ENCODE measurements at regions not wholly inside any gene's neighbourhood (a gene's known extent, or its start where the extent isn't known, plus 50 kb on each side); places are given as distances from the start of the nearest gene placed in this dataset.

DNA sequence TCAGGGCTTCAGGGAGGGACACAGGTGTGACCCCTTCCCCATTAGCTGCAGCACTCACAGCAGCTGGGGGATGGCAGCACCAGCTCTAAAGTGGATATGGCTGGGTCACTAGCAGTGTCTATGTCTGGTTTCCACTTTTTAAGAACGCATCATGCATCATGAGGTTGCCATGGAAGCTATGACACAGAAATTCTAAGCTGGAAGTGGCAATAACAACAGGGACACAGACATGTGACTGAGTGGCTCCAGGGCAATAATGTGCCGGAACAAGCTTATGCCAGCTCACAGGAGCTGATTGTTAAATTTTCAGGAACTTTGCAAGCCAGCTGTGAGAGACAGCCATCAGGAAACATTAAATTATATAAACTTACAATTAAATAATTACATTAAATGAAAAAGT lies 51.2 kb upstream of the NFASC start:
- DNase-seq (ENCODE audit: low read depth in 1 of 2, low spot score in 1 of 2), result no peak

Measured in activated CD4-positive, alpha-beta T cell treated with anti-CD3 and anti-CD28 coated beads, Interleukin-2, amount 50 U/mL, for 24 hours (primary cell).